GM23338 (cell line): ENCODE measurements at regions not wholly inside any gene's neighbourhood (a gene's known extent, or its start where the extent isn't known, plus 50 kb on each side); places are given as distances from the start of the nearest gene placed in this dataset.

Experiments
- CREB1 ChIP-seq: fragments of 250-450 bp; sonication (Bioruptor Pico); IDR thresholded peaks from 2 replicates; pipeline ENCODE4 v1.5.0; 2020; ENCODE audit warnings: low read depth, mild to moderate bottlenecking, moderate library complexity
- CTCF ChIP-seq, 2 experiments: fragments of 200-600 bp in 1 of 2; sonication (generic) in 1 of 2; conservative IDR thresholded peaks; 2 replicates each; pipeline versions ENCODE4 v1.5.1 to v1.6.1; 2016 to 2017; ENCODE audit warnings: antibody characterized with exemption in 2 of 2, low read depth in 2 of 2, mild to moderate bottlenecking in 2 of 2, moderate library complexity in 1 of 2
- ETS1 ChIP-seq: IDR thresholded peaks from 2 replicates; pipeline ENCODE4 v1.6.1; 2016; ENCODE audit warnings: antibody characterized with exemption
- EZH2 ChIP-seq: fragments of 200-600 bp; sonication (generic); IDR thresholded peaks from one replicate; pipeline ENCODE4 v1.8.0; 2017; ENCODE audit warnings: antibody characterized with exemption, mild to moderate bottlenecking, low read depth; ENCODE audit not compliant: unreplicated experiment
- EZH2phosphoT487 ChIP-seq: fragments of 200-600 bp; sonication (generic); IDR thresholded peaks from one replicate; pipeline ENCODE4 v1.8.1; 2018; ENCODE audit warnings: antibody characterized with exemption; ENCODE audit not compliant: unreplicated experiment
- JUNB ChIP-seq: IDR thresholded peaks from one replicate; pipeline ENCODE4 v1.6.1; 2016; ENCODE audit warnings: antibody characterized with exemption; ENCODE audit not compliant: unreplicated experiment
- NANOG ChIP-seq: IDR thresholded peaks from 2 replicates; pipeline ENCODE4 v1.6.1; 2016; ENCODE audit warnings: antibody characterized with exemption, borderline replicate concordance
- POLR2AphosphoS5 ChIP-seq: IDR thresholded peaks from 2 replicates; pipeline ENCODE4 v1.6.1; 2016; ENCODE audit warnings: antibody characterized with exemption, low read depth
- REST ChIP-seq: IDR thresholded peaks from one replicate; pipeline ENCODE4 v1.6.1; 2018; ENCODE audit warnings: antibody characterized with exemption; ENCODE audit not compliant: unreplicated experiment
- STAT1 ChIP-seq: IDR thresholded peaks from one replicate; pipeline ENCODE4 v1.6.1; 2016; ENCODE audit warnings: antibody characterized with exemption; ENCODE audit not compliant: unreplicated experiment
- ZNF114 ChIP-seq: fragments of 250-450 bp; sonication (Bioruptor Pico); IDR thresholded peaks from 2 replicates; pipeline ENCODE4 v1.5.0; 2020; ENCODE audit warnings: mild to moderate bottlenecking, moderate library complexity

GRCh38 chr14:96997269-96997668, 200.1 kb downstream of the VRK1 start:
- TF ChIP-seq CTCF (conservative IDR thresholded peaks at IDR 0.05; ENCODE audit: low read depth in 2 of 2) (no peak), NANOG (no peak), POLR2AphosphoS5 (no peak), EZH2phosphoT487 (no peak), REST (no peak), EZH2 (no peak), ZNF114 (CRISPR knock-in tag) (no peak), STAT1 (no peak), ETS1 (no peak), JUNB (no peak), CREB1 (CRISPR knock-in tag) (no peak)
